ENCODE measurements at regions not wholly inside any gene's neighbourhood (a gene's known extent, or its start where the extent isn't known, plus 50 kb on each side); places are given as distances from the start of the nearest gene placed in this dataset.

GRCh38 chr12:94074980-94075629 lies 73.3 kb upstream of the PLXNC1 start:
- peaks cover 24 to 43% of the 10 kb centered on the region in 2 donors for H3K27me3 Mint-ChIP-seq

DNA sequence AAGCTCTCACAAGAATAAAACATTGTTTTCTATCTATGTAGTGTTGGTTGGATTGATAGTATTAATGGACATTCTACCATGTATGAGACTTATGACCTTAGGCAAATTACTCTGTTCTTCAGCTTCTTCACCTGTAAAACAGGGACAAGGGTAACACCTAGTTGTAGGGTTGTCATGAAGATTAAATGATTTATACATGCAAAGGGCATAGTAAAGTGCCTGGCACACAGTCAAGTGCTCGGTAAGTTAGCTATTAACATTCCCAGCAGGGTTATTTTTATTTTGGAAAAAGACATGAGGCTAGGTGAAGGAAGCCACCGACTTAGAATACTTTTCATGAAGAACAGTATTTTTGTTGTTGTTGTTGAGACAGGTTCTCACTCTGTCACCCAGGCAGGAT lies 71.2 kb upstream of the PLXNC1 start:
- Histone ChIP-seq H3K27me3 (ENCODE audit: insufficient read depth, low read length, poor library complexity, severe bottlenecking) (no peaks in the 10 kb centered on the region), H3K36me3 (ENCODE audit: insufficient read depth, low read length) (no peaks in the 10 kb centered on the region), H3K4me1 (ENCODE audit: insufficient read depth, low read length) (peaks cover 7% of the 10 kb centered on the region), H3K27ac (ENCODE audit: low read depth, low read length) (no peak overlapping the region), H3K9me3 (ENCODE audit: low read length) (no peaks in the 10 kb centered on the region), H3K4me3 (ENCODE audit: low read length) (no peak overlapping the region)
- no peak overlapping the region for H3K4me3 Mint-ChIP-seq
- peaks cover 0 to 7% (median 6%) of the 10 kb centered on the region in 3 donors for H3K4me1 Mint-ChIP-seq
- ChIA-PET CTCF (interaction anchor here (2.9 kb wide), 1 partner anchor 24 kb away, joined by 19 read pairs; no protein-coding TSS in a partner anchor), POLR2A (no interaction called here)
- DNase-seq: no peak
- no peak overlapping the region for H3K27ac Mint-ChIP-seq
- no peaks in the 10 kb centered on the region for H3K9me3 Mint-ChIP-seq
- no peaks in the 10 kb centered on the region for H3K36me3 Mint-ChIP-seq
- peaks cover 23 to 53% of the 10 kb centered on the region in 2 donors for H3K27me3 Mint-ChIP-seq

More at GRCh38 chr12:94074980-94075629, 73.3 kb upstream of the PLXNC1 start:
- no peak for DNase-seq
- H3K4me3 ChIP-seq (ENCODE audit: low read length): no peak overlapping the region
- no peaks in the 10 kb centered on the region for H3K27me3 ChIP-seq (ENCODE audit: insufficient read depth, low read length, poor library complexity, severe bottlenecking)
- no peak overlapping the region for H3K27ac ChIP-seq (ENCODE audit: low read depth, low read length)
- H3K4me1 ChIP-seq (ENCODE audit: insufficient read depth, low read length): peaks cover 13% of the 10 kb centered on the region
- H3K27ac Mint-ChIP-seq: no peak overlapping the region
- no peaks in the 10 kb centered on the region for H3K9me3 Mint-ChIP-seq
- ChIA-PET CTCF (interaction anchor here (1.2 to 2.9 kb wide), 3 partner anchors 26 to 572 kb away, joined by 3 to 19 read pairs (median 6); no protein-coding TSS in a partner anchor), POLR2A (no interaction called here)
- H3K9me3 ChIP-seq (ENCODE audit: low read length): no peaks in the 10 kb centered on the region
- peak overlapping the region in 1 of 7 donors; percentile 1 for H3K4me3 Mint-ChIP-seq
- peaks cover 8 to 14% (median 12%) of the 10 kb centered on the region in 3 donors for H3K4me1 Mint-ChIP-seq
- H3K36me3 Mint-ChIP-seq: no peaks in the 10 kb centered on the region
- H3K36me3 ChIP-seq (ENCODE audit: insufficient read depth, low read length): no peaks in the 10 kb centered on the region

DNA sequence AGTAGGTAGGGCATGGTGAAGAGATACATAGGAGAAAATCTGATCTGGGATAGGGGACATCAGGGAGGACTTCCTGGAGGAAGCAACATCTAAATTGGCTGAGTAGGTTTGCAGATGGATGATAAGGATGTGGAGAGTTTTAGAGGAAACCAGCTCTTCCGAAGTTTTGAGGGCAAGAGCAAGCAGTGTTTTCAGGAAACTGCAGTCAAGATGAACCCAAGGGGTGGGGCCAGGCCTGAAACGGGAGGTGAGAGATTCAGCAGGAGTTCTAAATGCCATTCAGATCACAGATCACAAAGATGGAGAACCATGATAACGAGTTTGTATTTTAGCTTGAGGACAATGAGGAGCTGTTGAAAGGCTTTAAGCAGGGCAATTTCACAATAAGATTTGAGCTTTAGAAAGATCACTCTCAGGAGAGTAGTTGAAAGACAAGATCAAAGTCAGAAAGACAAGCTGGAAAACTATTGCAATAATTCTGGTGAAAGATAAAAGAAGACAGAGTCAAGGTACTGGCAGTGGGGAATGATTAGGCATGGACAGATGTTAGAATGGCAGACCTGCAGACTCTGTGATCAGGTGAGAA lies 70.1 kb upstream of the PLXNC1 start:
- no peak overlapping the region for H3K27ac ChIP-seq (ENCODE audit: low read depth, low read length)
- H3K9me3 Mint-ChIP-seq: no peaks in the 10 kb centered on the region
- no peak for DNase-seq
- H3K4me3 Mint-ChIP-seq: no peak overlapping the region
- H3K4me3 ChIP-seq (ENCODE audit: low read length): no peak overlapping the region
- no peaks in the 10 kb centered on the region for H3K27me3 ChIP-seq (ENCODE audit: insufficient read depth, low read length, poor library complexity, severe bottlenecking)
- H3K4me1 ChIP-seq (ENCODE audit: insufficient read depth, low read length): peaks cover 7% of the 10 kb centered on the region
- no peaks in the 10 kb centered on the region for H3K9me3 ChIP-seq (ENCODE audit: low read length)
- POLR2A ChIA-PET: no interaction called here
- CTCF ChIA-PET: interaction anchor here (0.7 to 0.9 kb wide), 2 partner anchors 24 to 509 kb away, joined by 3 read pairs; no protein-coding TSS in a partner anchor
- H3K36me3 ChIP-seq (ENCODE audit: insufficient read depth, low read length): no peaks in the 10 kb centered on the region
- H3K27me3 Mint-ChIP-seq: peaks cover 22 to 53% of the 10 kb centered on the region in 2 donors
- peaks cover 0 to under 1% (median 0%) of the 10 kb centered on the region in 3 donors for H3K36me3 Mint-ChIP-seq
- peak overlapping the region in 1 of 8 donors; percentile 13 for H3K27ac Mint-ChIP-seq
- peaks cover 0 to 7% (median 6%) of the 10 kb centered on the region in 3 donors for H3K4me1 Mint-ChIP-seq

DNA sequence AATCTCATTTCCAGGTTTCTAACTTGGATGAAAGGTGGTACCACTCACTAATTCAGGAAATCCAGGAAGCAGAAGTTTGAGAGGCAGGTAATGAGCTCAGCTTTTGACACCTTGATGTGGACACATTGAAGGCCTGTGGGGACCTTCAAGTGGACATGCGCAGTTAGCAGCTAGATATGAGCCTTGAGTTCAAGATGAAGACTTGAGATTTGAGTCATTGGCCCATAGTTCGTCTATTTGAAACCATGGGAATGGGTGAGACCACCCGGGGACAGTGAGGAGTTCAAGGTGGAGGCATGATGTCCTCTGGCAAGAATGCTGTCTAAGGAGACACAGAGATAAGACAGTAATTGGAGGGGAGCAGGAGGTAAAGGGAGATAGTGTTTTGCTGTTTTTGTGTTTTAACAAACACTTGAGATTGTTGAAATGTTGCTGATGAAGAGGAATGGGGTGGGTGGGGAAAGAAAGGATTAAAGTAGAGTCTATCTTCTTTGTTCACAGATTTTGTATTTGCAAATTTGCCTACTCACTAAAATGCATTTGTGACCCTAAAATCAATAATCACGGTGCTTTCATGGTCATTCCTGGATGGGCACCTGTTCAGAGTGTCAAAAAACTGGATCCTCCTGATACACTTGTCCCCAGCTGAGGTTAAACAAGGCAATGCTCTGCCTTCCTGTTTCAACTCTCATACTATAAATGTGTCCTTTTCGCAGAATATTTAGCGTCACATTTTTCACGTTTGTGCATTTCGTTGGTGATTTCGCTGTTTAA lies 69.5 kb upstream of the PLXNC1 start:
- Mint-ChIP-seq H3K9me3 (peaks cover 0 to 5% (median 0%) of the 10 kb centered on the region in 5 donors), H3K27me3 (peaks cover 22 to 58% of the 10 kb centered on the region in 2 donors), H3K36me3 (peaks cover 0 to 7% (median 0%) of the 10 kb centered on the region in 3 donors), H3K27ac (no peak overlapping the region), H3K4me3 (no peak overlapping the region), H3K4me1 (peaks cover 0 to 7% (median 6%) of the 10 kb centered on the region in 3 donors)
- ChIA-PET POLR2A (no interaction called here), CTCF (interaction anchor here (0.7 to 0.9 kb wide), 3 partner anchors 24 to 510 kb away, joined by 3 read pairs; no protein-coding TSS in a partner anchor)
- no peak for DNase-seq
- Histone ChIP-seq H3K27ac (ENCODE audit: low read depth, low read length) (no peak overlapping the region), H3K36me3 (ENCODE audit: insufficient read depth, low read length) (no peaks in the 10 kb centered on the region), H3K4me3 (ENCODE audit: low read length) (no peak overlapping the region), H3K4me1 (ENCODE audit: insufficient read depth, low read length) (peaks cover 7% of the 10 kb centered on the region), H3K9me3 (ENCODE audit: low read length) (no peaks in the 10 kb centered on the region), H3K27me3 (ENCODE audit: insufficient read depth, low read length, poor library complexity, severe bottlenecking) (no peaks in the 10 kb centered on the region)

DNA sequence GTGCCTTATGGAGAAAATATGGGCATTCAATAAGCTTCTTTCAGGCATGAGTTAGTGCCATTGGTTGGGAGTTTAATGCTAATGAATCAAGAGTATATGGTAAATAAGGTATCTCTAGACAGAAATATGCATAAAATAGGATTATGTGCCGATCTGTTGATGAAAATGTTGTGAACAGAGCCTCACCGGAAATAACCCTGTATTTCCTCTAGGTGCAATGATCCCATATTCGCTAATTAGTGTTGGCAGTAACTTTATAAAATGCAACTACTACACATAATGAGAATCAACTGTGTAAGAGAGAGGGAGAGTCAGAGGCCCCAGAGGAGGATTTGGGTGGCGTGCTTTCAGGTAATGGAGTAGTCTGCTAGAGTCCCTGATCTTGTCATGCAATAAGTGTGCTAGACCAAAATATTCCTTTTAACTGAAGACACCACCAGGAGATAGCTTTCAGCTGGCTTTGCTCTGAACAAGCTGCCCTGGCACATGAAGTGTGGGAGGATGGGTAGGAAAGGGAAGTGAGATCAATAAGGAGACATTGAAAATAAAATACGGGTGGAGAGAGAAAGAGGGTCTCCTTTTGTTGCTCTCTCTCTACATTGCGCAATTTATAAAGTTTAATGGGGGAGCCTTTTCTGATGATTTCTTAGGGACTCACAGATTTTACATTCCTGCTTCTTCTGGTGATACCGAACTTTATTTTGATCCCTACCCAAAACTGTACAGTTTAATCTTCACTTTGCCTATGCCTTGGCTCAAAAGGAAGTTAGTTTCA lies 68.6 kb upstream of the PLXNC1 start:
- Histone ChIP-seq H3K9me3 (ENCODE audit: low read length) (no peaks in the 10 kb centered on the region), H3K27me3 (ENCODE audit: insufficient read depth, low read length, poor library complexity, severe bottlenecking) (no peaks in the 10 kb centered on the region), H3K4me1 (ENCODE audit: insufficient read depth, low read length) (peaks cover 7% of the 10 kb centered on the region), H3K27ac (ENCODE audit: low read depth, low read length) (no peak overlapping the region), H3K36me3 (ENCODE audit: insufficient read depth, low read length) (no peaks in the 10 kb centered on the region), H3K4me3 (ENCODE audit: low read length) (no peak overlapping the region)
- Mint-ChIP-seq H3K27ac (no peak overlapping the region), H3K4me3 (no peak overlapping the region), H3K4me1 (peaks cover 0 to 7% (median 6%) of the 10 kb centered on the region in 3 donors), H3K36me3 (peaks cover 0 to 9% (median 0%) of the 10 kb centered on the region in 3 donors), H3K9me3 (peaks cover 0 to 5% (median 0%) of the 10 kb centered on the region in 5 donors), H3K27me3 (peaks cover 19 to 62% of the 10 kb centered on the region in 2 donors)
- DNase-seq: no peak
- CTCF ChIA-PET: interaction anchor here (0.7 kb wide), 1 partner anchor 27 kb away, joined by 3 read pairs; no protein-coding TSS in a partner anchor
- POLR2A ChIA-PET: no interaction called here

DNA sequence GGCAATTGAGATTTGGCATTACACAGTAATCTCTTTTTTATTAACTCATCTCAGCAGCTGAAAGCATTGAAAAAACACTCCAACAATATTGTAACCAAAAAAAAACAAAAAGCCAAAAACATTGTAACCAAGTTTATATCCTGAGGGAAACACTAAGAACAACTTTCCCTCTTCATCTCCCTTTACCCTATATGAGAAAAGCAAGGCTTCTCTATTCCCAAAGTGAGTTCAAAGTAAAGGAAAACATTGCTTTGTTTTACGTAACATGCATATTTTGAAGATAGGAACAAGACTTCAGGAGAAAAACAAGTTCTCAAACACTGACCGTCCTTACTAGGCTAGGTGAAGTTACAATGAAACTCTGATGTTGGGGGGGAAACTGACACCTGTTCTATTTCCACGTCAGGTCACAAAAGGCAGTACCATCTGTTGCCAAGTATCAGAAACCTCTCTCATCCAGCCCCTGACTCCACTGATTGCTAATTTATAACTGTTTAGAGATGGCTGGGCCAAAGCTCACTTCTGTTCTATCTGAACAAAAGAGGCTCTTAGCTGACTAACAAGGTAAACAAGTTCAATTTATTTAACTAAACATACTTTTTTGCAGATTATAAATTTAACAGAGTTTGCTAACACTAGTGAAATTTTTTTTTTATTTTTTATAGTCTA lies 67.9 kb upstream of the PLXNC1 start:
- Histone ChIP-seq H3K4me3 (ENCODE audit: low read length) (no peak overlapping the region), H3K36me3 (ENCODE audit: insufficient read depth, low read length) (no peaks in the 10 kb centered on the region), H3K27ac (ENCODE audit: low read depth, low read length) (no peak overlapping the region), H3K27me3 (ENCODE audit: insufficient read depth, low read length, poor library complexity, severe bottlenecking) (no peaks in the 10 kb centered on the region), H3K4me1 (ENCODE audit: insufficient read depth, low read length) (peaks cover 7% of the 10 kb centered on the region), H3K9me3 (ENCODE audit: low read length) (no peaks in the 10 kb centered on the region)
- Mint-ChIP-seq H3K4me1 (peaks cover 0 to 7% (median 6%) of the 10 kb centered on the region in 3 donors), H3K9me3 (peaks cover 0 to 5% (median 0%) of the 10 kb centered on the region in 5 donors), H3K36me3 (peaks cover 0 to 13% (median 0%) of the 10 kb centered on the region in 3 donors), H3K4me3 (no peak overlapping the region), H3K27me3 (peaks cover 23 to 62% of the 10 kb centered on the region in 2 donors), H3K27ac (no peak overlapping the region)
- ChIA-PET CTCF (no interaction called here), POLR2A (no interaction called here)
- no peak for DNase-seq

DNA sequence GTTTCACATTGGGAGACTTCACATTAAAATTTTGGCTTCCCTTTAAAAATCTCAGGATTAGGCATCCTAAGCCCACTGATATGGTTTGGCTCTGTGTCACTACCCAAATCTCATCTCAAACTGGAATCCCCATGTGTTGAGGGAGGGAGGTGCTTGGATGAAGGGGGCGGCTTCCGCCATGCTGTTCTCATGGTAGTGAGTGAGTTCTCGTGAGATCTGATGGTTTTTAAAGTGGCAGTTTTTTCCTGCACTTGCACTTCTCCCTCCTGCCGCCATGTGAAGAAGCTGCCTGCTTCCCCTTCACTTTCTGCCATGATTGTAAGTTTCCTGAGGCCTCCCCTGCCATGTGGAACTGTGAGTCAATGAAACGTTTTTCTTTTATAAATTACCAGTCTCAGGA lies 65.7 kb upstream of the PLXNC1 start:
- no peak overlapping the region for H3K27ac Mint-ChIP-seq
- H3K9me3 ChIP-seq (ENCODE audit: low read length): no peaks in the 10 kb centered on the region
- no peaks in the 10 kb centered on the region for H3K27me3 ChIP-seq (ENCODE audit: insufficient read depth, low read length, poor library complexity, severe bottlenecking)
- H3K36me3 Mint-ChIP-seq: peaks cover 0 to 13% (median 0%) of the 10 kb centered on the region in 3 donors
- H3K27ac ChIP-seq (ENCODE audit: low read depth, low read length): no peak overlapping the region
- H3K9me3 Mint-ChIP-seq: peaks cover 0 to 9% (median 0%) of the 10 kb centered on the region in 5 donors
- H3K36me3 ChIP-seq (ENCODE audit: insufficient read depth, low read length): no peaks in the 10 kb centered on the region
- H3K4me3 ChIP-seq (ENCODE audit: low read length): no peak overlapping the region
- H3K27me3 Mint-ChIP-seq: peaks cover 16 to 58% of the 10 kb centered on the region in 2 donors
- DNase-seq: no peak
- H3K4me1 Mint-ChIP-seq: peaks cover 0 to 7% (median 6%) of the 10 kb centered on the region in 3 donors
- peaks cover 7% of the 10 kb centered on the region for H3K4me1 ChIP-seq (ENCODE audit: insufficient read depth, low read length)
- no peak overlapping the region for H3K4me3 Mint-ChIP-seq
- ChIA-PET POLR2A (no interaction called here), CTCF (no interaction called here)

All from CD8-positive, alpha-beta memory T cell (primary cell).